Dermis microvascular lymphatic vessel endothelial cell (primary cell): ENCODE measurements at regions not wholly inside any gene's neighbourhood (a gene's known extent, or its start where the extent isn't known, plus 50 kb on each side); places are given as distances from the start of the nearest gene placed in this dataset.

ENCODE experiments used
- DNase-seq, 2 donors: peaks; one replicate each; pipeline versions ENCODE4 v3.0.0 to v3.0.0-alpha.2; 2010; ENCODE audit warnings: low read depth in 2 of 2

- DNase-seq: no peak
Measured at GRCh38 chr5:167877114-167877722, 414.2 kb upstream of the WWC1 start.

DNA sequence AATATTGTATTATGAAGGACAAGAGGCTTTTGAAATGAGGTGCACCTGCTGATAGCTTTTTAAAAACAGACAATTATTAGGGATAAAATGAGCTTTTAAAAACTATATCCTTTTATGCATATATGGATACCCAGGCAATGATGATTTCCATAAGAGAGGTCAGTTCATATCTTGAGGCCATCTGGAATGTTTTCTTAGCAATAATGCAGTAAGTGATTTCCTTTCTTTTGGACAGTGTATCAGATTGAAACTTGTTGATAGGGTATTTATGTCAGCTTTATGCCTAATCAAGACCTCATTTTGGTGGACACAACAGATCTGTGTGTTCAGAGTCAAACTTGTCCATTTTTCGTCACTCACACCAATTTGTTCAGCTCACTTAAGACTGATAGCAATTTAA lies 413.5 kb upstream of the WWC1 start:
- DNase-seq: no peak

GRCh38 chr5:167880420-167880819 lies 411.0 kb upstream of the WWC1 start:
- DNase-seq: no peak

GRCh38 chr5:167881041-167881440 lies 410.4 kb upstream of the WWC1 start:
- DNase-seq: no peak

- no peak for DNase-seq
Measured at GRCh38 chr5:167886196-167886595, 405.2 kb upstream of the WWC1 start.

DNA sequence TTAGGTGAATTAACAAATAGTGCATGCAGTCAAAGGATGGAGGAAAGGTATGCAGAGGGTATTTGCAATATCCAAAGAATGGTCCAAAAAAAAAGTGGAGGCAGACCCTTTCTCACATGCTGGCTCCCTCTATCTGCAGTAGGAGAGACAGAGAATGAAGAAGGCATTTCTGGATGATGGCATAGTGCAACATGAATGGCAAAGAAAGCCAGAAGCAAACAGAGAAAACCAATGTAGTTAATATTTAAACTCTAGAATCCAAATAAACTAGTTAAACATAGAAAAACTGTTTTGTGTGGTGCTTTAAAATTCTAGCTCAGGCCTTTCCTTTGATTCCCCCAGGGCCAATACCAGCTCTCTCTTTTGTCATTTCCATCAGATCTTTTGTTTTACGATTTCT lies 403.1 kb upstream of the WWC1 start:
- no peak for DNase-seq

DNA sequence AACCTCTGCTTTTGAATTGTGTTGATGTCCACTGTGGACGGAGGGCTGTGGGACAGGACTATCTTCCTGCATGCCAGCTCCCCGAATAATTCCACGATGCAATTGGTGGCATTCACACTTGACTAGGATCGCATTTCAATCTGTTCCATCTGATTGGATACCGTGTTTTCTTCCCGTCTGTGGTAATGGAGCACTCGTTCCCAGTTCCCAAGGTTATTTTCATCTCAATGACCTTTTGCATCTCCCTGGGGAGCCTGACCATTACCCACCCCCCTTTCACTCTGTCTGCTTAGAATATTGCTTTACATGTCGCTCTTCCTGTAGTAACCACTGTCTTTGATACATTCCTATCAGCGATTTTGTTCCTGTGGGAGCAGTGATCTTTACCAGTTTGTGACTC lies 402.2 kb upstream of the WWC1 start:
- no peak for DNase-seq

GRCh38 chr5:167892352-167893115 lies 398.9 kb upstream of the WWC1 start:
- no peak for DNase-seq

GRCh38 chr5:167893271-167893670 lies 398.2 kb upstream of the WWC1 start:
- no peak for DNase-seq

- DNase-seq: no peak
Measured at GRCh38 chr5:167894631-167895472, 396.6 kb upstream of the WWC1 start.

DNA sequence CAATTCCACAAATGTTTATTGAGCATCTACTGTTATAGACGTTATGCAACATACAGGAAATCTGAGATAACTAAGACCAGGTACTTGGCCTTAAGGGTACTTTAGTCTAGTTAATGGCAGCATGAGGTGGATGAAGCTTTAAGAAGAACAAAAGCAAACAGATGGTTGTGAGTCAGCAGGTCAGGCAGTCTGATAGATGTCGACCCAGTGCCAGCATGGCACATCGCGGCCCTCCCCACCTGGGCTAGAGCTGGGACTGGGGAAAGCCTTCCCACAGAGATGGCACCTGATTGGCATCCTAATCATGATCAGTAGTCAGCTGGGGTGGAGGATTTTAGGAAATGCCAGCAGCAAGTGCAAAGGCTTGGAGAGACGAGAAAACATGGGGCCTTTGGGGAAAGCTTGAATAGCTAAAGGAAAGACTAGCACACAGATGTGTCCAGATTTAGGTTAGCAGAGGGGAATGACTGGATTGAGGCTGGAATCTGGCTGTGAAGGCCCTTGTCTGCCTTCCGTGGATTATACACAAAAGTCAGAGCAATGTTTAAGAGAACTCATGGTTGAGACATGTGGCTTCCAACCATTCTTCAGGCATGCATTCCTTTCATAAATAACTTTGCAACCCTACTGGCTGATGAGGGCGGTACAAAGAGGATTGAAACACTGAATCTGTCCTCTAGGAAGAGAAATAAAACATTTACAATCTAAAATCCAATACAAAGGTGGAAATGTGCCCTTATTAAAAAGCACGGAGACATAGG lies 395.4 kb upstream of the WWC1 start:
- DNase-seq: no peak

- DNase-seq: no peak
Measured at GRCh38 chr5:167896814-167897213, 394.6 kb upstream of the WWC1 start.

DNA sequence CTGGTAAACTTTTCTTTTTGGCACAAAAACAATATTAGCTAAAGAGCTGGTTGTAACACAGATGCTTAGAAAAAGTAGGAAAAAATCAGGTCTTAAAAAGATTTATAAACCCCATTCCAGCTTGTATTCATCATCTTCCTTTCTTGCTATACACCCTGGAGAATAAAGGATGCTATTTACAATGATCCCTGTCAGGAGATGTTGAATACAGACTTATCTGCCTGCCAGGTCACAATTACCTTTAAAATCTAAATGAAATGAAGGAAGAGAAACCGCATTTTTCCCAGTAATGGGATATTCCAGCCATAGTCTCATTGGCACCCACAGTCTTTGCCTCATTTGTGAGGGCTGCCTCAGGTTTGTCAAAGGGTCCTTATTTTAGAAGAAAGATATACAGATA lies 394.1 kb upstream of the WWC1 start:
- no peak for DNase-seq

DNA sequence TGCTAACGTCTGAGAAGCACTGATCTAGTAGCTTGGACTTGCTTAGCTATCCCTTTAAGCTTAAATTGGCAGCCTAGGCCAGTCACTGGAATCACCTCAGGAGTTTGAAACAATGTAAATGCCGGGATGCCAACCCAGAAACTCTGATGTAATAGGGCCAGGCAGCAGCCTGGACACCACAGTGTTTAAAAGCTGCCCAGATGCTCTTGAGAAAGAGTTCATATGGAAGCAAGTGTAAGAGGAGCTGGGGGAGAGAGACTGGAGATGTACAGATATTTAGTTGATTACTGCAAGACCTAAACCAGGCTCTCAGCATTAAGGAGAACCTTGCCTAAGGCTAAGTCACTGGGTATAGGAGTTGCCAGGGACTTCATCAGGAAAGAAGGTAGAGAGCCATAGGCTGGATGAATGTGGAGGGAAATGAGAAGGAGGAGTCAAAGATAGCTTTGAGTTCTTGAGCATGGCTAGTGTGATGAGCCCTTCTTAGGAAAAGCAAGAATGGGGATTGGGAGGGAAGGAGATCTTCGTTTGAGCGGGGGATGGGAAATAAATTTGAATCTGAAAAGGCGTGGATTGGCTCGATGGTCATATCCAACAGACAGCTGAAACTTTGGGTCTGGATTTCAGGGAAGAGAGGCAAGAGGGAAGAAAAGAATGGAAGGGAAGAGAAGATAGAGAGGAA lies 392.9 kb upstream of the WWC1 start:
- DNase-seq: no peak

DNA sequence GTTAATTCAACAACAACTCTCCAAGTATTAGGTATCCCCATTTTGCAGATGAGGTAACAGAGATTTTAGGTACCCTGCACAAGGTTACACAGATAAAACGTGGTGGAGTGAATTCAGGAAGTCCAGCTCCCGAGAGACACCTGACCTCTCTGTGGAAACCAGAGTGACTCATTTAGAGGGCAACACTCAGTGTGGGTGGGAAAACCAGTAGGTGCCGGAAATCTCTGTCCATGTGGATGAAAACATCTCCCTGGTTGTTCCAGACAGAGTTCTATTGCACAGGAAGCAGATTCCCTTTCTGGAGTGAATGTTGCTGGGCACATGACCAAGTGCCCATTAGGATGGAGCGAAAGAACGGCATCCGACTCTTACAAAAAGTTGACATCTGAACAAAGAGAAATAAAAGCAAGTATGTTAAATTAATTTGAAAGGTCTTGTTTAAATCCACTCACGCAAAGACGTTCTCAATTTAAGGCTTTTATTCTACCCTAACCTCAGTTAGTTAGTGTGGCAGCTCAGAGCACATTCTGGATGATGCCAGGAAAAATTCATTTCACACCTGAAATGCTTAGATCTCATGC lies 391.9 kb upstream of the WWC1 start:
- peak in 1 of 2 donors; percentile 54 for DNase-seq

DNA sequence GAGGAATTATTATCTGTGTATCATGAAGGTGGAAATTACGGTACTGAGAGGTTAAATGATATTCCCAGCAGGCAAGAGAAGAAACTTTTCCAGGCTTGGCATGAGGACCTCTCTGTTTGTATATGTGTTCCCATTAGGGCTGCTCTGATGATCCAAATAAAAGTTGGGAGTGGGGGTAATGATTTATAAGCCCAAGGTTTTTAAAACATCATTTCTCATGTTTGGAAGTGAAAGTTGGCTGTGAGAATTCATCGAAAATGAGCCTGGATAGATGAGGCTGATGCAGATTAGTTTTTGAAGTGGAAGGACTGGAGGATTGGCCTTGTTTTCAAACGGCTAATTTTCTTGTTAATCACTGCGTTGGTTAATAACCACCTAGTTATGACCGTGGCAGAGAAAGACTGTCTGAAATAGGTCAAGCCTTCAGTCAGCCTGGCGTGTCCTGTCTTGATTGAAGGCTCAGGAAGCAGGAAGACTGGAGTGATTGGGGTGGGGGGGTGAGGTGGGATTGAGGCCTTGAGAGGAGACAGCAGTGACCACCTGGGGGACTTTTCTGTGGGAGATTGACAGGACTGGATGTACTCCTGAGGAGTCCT lies 391.0 kb upstream of the WWC1 start:
- DNase-seq: no peak

GRCh38 chr5:167902298-167902697 lies 389.1 kb upstream of the WWC1 start:
- no peak for DNase-seq

- DNase-seq: no peak
Measured at GRCh38 chr5:167903243-167903642, 388.2 kb upstream of the WWC1 start.

GRCh38 chr5:167903659-167904058 lies 387.8 kb upstream of the WWC1 start:
- no peak for DNase-seq
